Hematopoietic multipotent progenitor cell treated with erythropoietin and hydrocortisone succinate and interleukin-3 and kit ligand, for 17 days (in vitro differentiated cells): ENCODE measurements at regions not wholly inside any gene's neighbourhood (a gene's known extent, or its start where the extent isn't known, plus 50 kb on each side); places are given as distances from the start of the nearest gene placed in this dataset.
A peak's percentile ranks its signal among the peaks of the same experiment; 100 is the strongest.
"Not testable (repeated sequence)": the region's sequence is repeated elsewhere in the genome, so short reads cannot be mapped to it uniquely, and the experiment has no call there.

ENCODE experiments used
- DNase-seq: peaks from one replicate; pipeline ENCODE4 v3.0.0-alpha.2; 2015; ENCODE audit warnings: low spot score

GRCh38 chr6:97456070-97456469 is 173.1 kb upstream of the MMS22L start:
- no peak for DNase-seq

- DNase-seq: no peak
These were observed 176.5 kb upstream of the MMS22L start for GRCh38 chr6:97459535-97459934.

GRCh38 chr6:97459986-97460385 is 177.0 kb upstream of the MMS22L start:
- no peak for DNase-seq

GRCh38 chr6:97460394-97461080 is 177.5 kb upstream of the MMS22L start:
- DNase-seq: no peak

GRCh38 chr6:97461218-97461617 is 178.2 kb upstream of the MMS22L start:
- DNase-seq: no peak

GRCh38 chr6:97462031-97462430 is 179.0 kb upstream of the MMS22L start:
- DNase-seq: no peak

GRCh38 chr6:97462938-97463598 is 180.1 kb upstream of the MMS22L start:
- DNase-seq: no peak

GRCh38 chr6:97465877-97466561 is 183.0 kb upstream of the MMS22L start:
- no peak for DNase-seq

GRCh38 chr6:97468981-97469380 is 186.0 kb upstream of the MMS22L start:
- DNase-seq: no peak

- no peak for DNase-seq
These were observed 186.4 kb upstream of the MMS22L start for GRCh38 chr6:97469451-97469850.

- no peak for DNase-seq
These were observed 187.3 kb upstream of the MMS22L start for GRCh38 chr6:97470322-97470721.

- DNase-seq: no peak
These were observed 191.0 kb upstream of the MMS22L start for GRCh38 chr6:97473979-97474378.

GRCh38 chr6:97497713-97498331 is 214.8 kb upstream of the MMS22L start:
- DNase-seq: peak; percentile 29

GRCh38 chr6:97501853-97502252 is 218.8 kb upstream of the MMS22L start:
- no peak for DNase-seq

GRCh38 chr6:97508646-97509045 is 225.6 kb upstream of the MMS22L start:
- DNase-seq: no peak

GRCh38 chr6:97513260-97513659 is 230.2 kb upstream of the MMS22L start:
- DNase-seq: not testable (repeated sequence)

- no peak for DNase-seq
These were observed 241.8 kb upstream of the MMS22L start for GRCh38 chr6:97524811-97525210.

- no peak for DNase-seq
These were observed 252.8 kb upstream of the MMS22L start for GRCh38 chr6:97535800-97536199.

GRCh38 chr6:97548354-97548753 is 265.3 kb upstream of the MMS22L start:
- no peak for DNase-seq

- no peak for DNase-seq
These were observed 274.3 kb upstream of the MMS22L start for GRCh38 chr6:97557355-97557754.

- no peak for DNase-seq
These were observed 280.5 kb upstream of the MMS22L start for GRCh38 chr6:97563529-97563928.

GRCh38 chr6:97572943-97573342 is 289.9 kb upstream of the MMS22L start:
- no peak for DNase-seq

GRCh38 chr6:97586344-97586743 is 303.3 kb upstream of the MMS22L start:
- no peak for DNase-seq
